ENCODE measurements at regions not wholly inside any gene's neighbourhood (a gene's known extent, or its start where the extent isn't known, plus 50 kb on each side); places are given as distances from the start of the nearest gene placed in this dataset.

GRCh38 chr20:11624704-11625103, 293.0 kb upstream of the BTBD3 start (continued):
- no peak for TF ChIP-seq CHD7 (IDR thresholded peaks at IDR 0.05; ENCODE audit: insufficient replicate concordance, low read length)

All from H1 (cell line).